Vagina (tissue), 2 donors: ENCODE measurements at regions not wholly inside any gene's neighbourhood (a gene's known extent, or its start where the extent isn't known, plus 50 kb on each side); places are given as distances from the start of the nearest gene placed in this dataset.

ENCODE experiments used
- DNase-seq, 2 donors: peaks; one replicate each; pipeline ENCODE4 v3.0.0-alpha.2; 2017; ENCODE audit errors: extremely low spot score in 2 of 2
- H3K27ac ChIP-seq: fragments of 200-600 bp; sonication (generic); one replicate; pipeline ENCODE4 v1.5.1; 2019
- H3K27me3 ChIP-seq: fragments of 200-600 bp; sonication (generic); one replicate; pipeline ENCODE4 v1.5.1; 2019
- H3K36me3 ChIP-seq, 2 donors: fragments of 200-600 bp; sonication (generic); one replicate each; pipeline ENCODE4 v1.5.1; 2017 to 2019
- H3K4me1 ChIP-seq: fragments of 200-600 bp; sonication (generic); one replicate; pipeline ENCODE4 v1.5.1; 2019
- H3K4me3 ChIP-seq, 2 donors: fragments of 200-600 bp; sonication (generic); 1 replicate in 1 of 2; 2 replicates in 1 of 2; pipeline ENCODE4 v1.5.1; 2016 to 2019
- H3K9me3 ChIP-seq: fragments of 200-600 bp; sonication (generic); one replicate; pipeline ENCODE4 v1.5.1; 2019
- CTCF ChIP-seq, 3 experiments: fragments of 450-650 bp in 2 of 3; fragments of 200-600 bp in 1 of 3; sonication (generic) in 1 of 3; IDR thresholded peaks; one replicate each; pipeline ENCODE4 v1.5.1; 2017 to 2019; ENCODE audit warnings: antibody characterized with exemption in 3 of 3, mild to moderate bottlenecking in 2 of 3, moderate library complexity in 2 of 3
- POLR2A ChIP-seq, 2 donors: fragments of 450-650 bp; IDR thresholded peaks; one replicate each; pipeline ENCODE4 v1.6.1; 2017; ENCODE audit warnings: antibody characterized with exemption in 2 of 2, mild to moderate bottlenecking in 2 of 2, moderate library complexity in 2 of 2
- POLR2AphosphoS5 ChIP-seq, 2 donors: sonication (generic); formaldehyde crosslinking; IDR thresholded peaks; one replicate each; pipeline ENCODE4 v1.9.0; 2017; ENCODE audit warnings: antibody characterized with exemption in 2 of 2, mild to moderate bottlenecking in 2 of 2, low read depth in 1 of 2; ENCODE audit not compliant: insufficient read depth in 1 of 2
- intact Hi-C: fragments of 100-400 bp; cut with DNase I; formaldehyde crosslinking; loops from one replicate; pipeline ENCODE4 v1.15.1; 2023

- Histone ChIP-seq H3K4me1 (no peaks in the 10 kb centered on the region), H3K9me3 (no peaks in the 10 kb centered on the region), H3K36me3 (no peaks in the 10 kb centered on the region), H3K27ac (peak overlapping the region; percentile 26), H3K27me3 (no peaks in the 10 kb centered on the region), H3K4me3 (no peak overlapping the region)
- intact Hi-C loops, result no loop called here
- TF ChIP-seq CTCF (IDR thresholded peaks at IDR 0.05) (no peak), POLR2A (IDR thresholded peaks at IDR 0.05) (no peak), POLR2AphosphoS5 (IDR thresholded peaks at IDR 0.05; ENCODE audit: insufficient read depth in 1 of 2, low read depth in 1 of 2) (no peak)
- DNase-seq, result peak in 1 of 2 donors; percentile 79
Observed at GRCh38 chr2:236862526-236862925, 223.2 kb upstream of the COPS8 start.

GRCh38 chr2:236862961-236863728 lies 222.5 kb upstream of the COPS8 start:
- peak; percentile 69 to 91 for DNase-seq
- Histone ChIP-seq H3K36me3 (no peaks in the 10 kb centered on the region), H3K9me3 (no peaks in the 10 kb centered on the region), H3K4me1 (no peaks in the 10 kb centered on the region), H3K4me3 (no peak overlapping the region), H3K27me3 (no peaks in the 10 kb centered on the region), H3K27ac (peak overlapping the region; percentile 26)
- intact Hi-C loops, result no loop called here
- no peak for TF ChIP-seq POLR2A (IDR thresholded peaks at IDR 0.05)
- TF ChIP-seq CTCF (IDR thresholded peaks at IDR 0.05), result no peak
- no peak for TF ChIP-seq POLR2AphosphoS5 (IDR thresholded peaks at IDR 0.05; ENCODE audit: insufficient read depth in 1 of 2, low read depth in 1 of 2)

GRCh38 chr2:236863729-236864126 lies 222.0 kb upstream of the COPS8 start:
- peak; percentile 55 to 75 for DNase-seq
- no peaks in the 10 kb centered on the region for H3K4me1 ChIP-seq

GRCh38 chr2:236865052-236865451 lies 220.6 kb upstream of the COPS8 start:
- intact Hi-C loops, result no loop called here
- Histone ChIP-seq H3K4me1 (no peaks in the 10 kb centered on the region), H3K27ac (no peak overlapping the region), H3K4me3 (no peak overlapping the region), H3K9me3 (no peaks in the 10 kb centered on the region), H3K27me3 (no peaks in the 10 kb centered on the region), H3K36me3 (no peaks in the 10 kb centered on the region)
- DNase-seq, result peak; percentile 58 to 84
- no peak for TF ChIP-seq CTCF (IDR thresholded peaks at IDR 0.05)
- TF ChIP-seq POLR2AphosphoS5 (IDR thresholded peaks at IDR 0.05; ENCODE audit: insufficient read depth in 1 of 2, low read depth in 1 of 2), result no peak
- no peak for TF ChIP-seq POLR2A (IDR thresholded peaks at IDR 0.05)

More at GRCh38 chr2:236863729-236864126, 222.0 kb upstream of the COPS8 start:
- Histone ChIP-seq H3K27me3 (no peaks in the 10 kb centered on the region), H3K9me3 (no peaks in the 10 kb centered on the region), H3K27ac (no peak overlapping the region), H3K36me3 (no peaks in the 10 kb centered on the region), H3K4me3 (no peak overlapping the region)
- intact Hi-C loops, result no loop called here
- TF ChIP-seq CTCF (IDR thresholded peaks at IDR 0.05), result no peak
- no peak for TF ChIP-seq POLR2A (IDR thresholded peaks at IDR 0.05)
- TF ChIP-seq POLR2AphosphoS5 (IDR thresholded peaks at IDR 0.05; ENCODE audit: insufficient read depth in 1 of 2, low read depth in 1 of 2), result no peak
